H7 (cell line): ENCODE measurements at regions not wholly inside any gene's neighbourhood (a gene's known extent, or its start where the extent isn't known, plus 50 kb on each side); places are given as distances from the start of the nearest gene placed in this dataset.

Experiments
- DNase-seq: peaks from one replicate; pipeline ENCODE4 v3.0.0; 2012
- H3K27me3 ChIP-seq: 2 replicates; pipeline ENCODE4 v1.6.0; 2011; ENCODE audit warnings: mild to moderate bottlenecking, low read length; ENCODE audit not compliant: control insufficient read depth, insufficient read depth
- H3K36me3 ChIP-seq: replicated peaks from 2 replicates; pipeline ENCODE4 v1.5.1; 2011; ENCODE audit warnings: low read length; ENCODE audit not compliant: control insufficient read depth, insufficient read depth
- H3K4me3 ChIP-seq: 2 replicates; pipeline ENCODE4 v1.5.1; 2011; ENCODE audit warnings: low read depth, mild to moderate bottlenecking, control low read depth, low read length, moderate library complexity; ENCODE audit not compliant: insufficient read depth

GRCh38 chr9:107218829-107219485 is 64.1 kb upstream of the RAD23B start:
- Histone ChIP-seq H3K36me3 (no peaks in the 10 kb centered on the region), H3K4me3 (no peak overlapping the region), H3K27me3 (no peaks in the 10 kb centered on the region)
- no peak for DNase-seq

- no peak for DNase-seq
- Histone ChIP-seq H3K4me3 (no peak overlapping the region), H3K27me3 (no peaks in the 10 kb centered on the region), H3K36me3 (no peaks in the 10 kb centered on the region)
Observed at GRCh38 chr9:107219486-107220077, 63.5 kb upstream of the RAD23B start.

DNA sequence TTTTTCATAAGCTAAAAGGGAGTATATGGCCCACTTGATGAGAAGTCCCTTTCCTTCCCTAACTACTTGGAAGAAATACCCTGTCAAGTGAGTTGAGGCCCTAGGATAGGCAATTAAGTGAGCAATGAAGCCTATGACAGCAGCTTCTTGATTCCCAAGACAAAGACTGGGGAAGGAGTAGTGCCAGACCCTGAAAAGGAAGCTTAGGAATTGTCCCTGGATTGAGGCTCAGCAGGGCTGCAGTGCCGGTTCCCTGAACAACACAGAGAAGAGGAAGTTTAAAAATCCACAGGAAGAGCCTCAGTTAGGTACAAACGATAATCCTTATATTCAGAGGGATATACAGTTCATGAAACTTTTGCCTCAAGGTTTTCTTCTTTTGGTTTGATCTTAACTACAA is 61.8 kb upstream of the RAD23B start:
- no peaks in the 10 kb centered on the region for H3K27me3 ChIP-seq
- no peaks in the 10 kb centered on the region for H3K36me3 ChIP-seq
- DNase-seq = no peak
- no peak overlapping the region for H3K4me3 ChIP-seq

DNA sequence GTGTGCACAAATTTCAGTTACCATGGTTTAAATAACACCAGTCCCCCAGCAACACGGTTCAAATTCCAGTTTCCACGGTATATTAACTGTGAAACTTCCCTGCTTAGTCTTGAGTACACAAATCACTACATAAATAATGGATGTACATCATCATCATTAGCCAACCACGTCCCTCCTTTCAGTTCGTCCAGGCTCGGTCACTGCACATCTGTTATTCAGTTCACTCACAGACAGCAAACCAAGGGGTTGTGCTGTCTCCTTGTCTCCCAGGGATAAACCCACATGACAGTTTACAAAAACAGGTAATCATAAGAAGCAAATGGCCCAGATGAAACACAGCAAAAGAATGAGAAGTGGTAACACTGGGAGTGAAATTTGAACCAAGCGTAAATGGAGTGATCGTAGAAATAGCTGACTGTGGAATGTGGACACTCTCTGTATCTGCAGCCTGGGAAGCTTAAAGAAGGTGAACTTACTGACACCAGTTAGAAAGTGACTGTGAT is 61.0 kb upstream of the RAD23B start:
- Histone ChIP-seq H3K27me3 (no peaks in the 10 kb centered on the region), H3K4me3 (no peak overlapping the region), H3K36me3 (no peaks in the 10 kb centered on the region)
- DNase-seq = no peak

DNA sequence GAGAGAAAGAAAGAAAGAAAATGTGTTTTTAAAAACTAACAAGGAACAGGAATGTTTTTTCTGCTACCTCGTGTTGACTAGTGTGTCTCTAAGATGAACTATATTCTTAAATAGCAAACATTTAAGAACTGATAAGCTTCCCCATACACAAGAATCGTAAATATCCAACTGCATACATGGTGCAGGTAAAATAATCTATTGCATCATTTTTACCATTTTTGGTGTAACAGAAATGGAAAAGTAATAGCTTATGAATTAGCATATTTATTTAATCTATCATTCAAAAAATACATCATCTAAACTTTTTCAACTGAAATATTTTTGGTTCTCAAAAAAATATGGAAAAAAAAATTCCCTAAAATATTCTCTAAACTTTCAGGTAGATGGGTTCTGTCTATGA is 59.7 kb upstream of the RAD23B start:
- no peak for DNase-seq

GRCh38 chr9:107224252-107224651 is 58.8 kb upstream of the RAD23B start:
- H3K27me3 ChIP-seq = no peaks in the 10 kb centered on the region
- no peaks in the 10 kb centered on the region for H3K36me3 ChIP-seq
- no peak overlapping the region for H3K4me3 ChIP-seq
- DNase-seq = no peak

More for the DNA sequence above, 59.7 kb upstream of the RAD23B start:
- Histone ChIP-seq H3K27me3 (no peaks in the 10 kb centered on the region), H3K36me3 (no peaks in the 10 kb centered on the region), H3K4me3 (no peak overlapping the region)

DNA sequence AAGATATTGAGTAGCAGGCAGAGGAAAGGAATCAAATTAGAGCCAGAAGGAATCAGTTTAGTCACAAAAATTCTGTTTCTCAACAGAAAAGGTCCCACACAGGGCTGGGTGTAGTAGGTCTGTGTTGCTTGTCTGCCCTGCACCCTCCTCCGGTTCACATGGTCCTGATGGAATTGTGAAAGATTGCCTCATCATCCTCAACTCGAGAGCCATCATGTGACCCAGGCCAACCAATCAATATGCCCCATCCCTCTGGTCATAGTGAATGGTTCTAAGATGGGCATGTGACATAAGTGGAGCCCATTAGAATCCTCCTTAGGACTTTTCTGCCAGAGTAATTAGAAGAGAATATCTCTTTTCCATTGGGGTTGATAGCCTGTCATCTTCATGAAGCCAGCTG is 56.7 kb upstream of the RAD23B start:
- H3K27me3 ChIP-seq = no peaks in the 10 kb centered on the region
- no peaks in the 10 kb centered on the region for H3K36me3 ChIP-seq
- no peak for DNase-seq
- no peak overlapping the region for H3K4me3 ChIP-seq

- H3K4me3 ChIP-seq = no peak overlapping the region
- no peak for DNase-seq
- no peaks in the 10 kb centered on the region for H3K36me3 ChIP-seq
- no peaks in the 10 kb centered on the region for H3K27me3 ChIP-seq
Observed at GRCh38 chr9:107227774-107228173, 55.3 kb upstream of the RAD23B start.

DNA sequence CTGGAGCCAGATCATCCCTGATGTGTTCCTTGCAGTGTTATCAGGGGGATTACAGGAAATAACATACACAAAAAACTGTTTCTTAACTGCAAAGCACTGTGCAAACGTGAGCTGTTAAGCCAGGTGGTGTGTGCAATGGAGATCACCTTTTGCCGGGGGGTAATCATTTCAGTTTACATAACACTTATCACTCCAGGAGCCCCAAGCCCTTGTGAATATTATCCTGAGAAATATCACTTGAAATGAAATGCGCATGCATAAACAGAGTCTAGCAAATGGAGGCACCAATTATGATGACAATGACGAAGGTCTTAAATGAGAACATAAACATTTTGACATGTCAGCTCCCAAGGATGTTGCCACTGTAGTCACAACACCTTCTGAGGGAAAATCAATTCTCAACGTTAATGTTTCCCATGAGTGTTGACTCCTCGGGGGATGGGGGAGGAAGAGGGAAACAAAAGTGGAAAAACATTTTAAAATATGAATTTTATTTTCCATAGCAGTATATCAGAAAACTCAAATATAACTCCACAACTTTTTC is 54.5 kb upstream of the RAD23B start:
- H3K4me3 ChIP-seq = no peak overlapping the region
- DNase-seq = no peak
- H3K36me3 ChIP-seq = no peaks in the 10 kb centered on the region
- no peaks in the 10 kb centered on the region for H3K27me3 ChIP-seq

DNA sequence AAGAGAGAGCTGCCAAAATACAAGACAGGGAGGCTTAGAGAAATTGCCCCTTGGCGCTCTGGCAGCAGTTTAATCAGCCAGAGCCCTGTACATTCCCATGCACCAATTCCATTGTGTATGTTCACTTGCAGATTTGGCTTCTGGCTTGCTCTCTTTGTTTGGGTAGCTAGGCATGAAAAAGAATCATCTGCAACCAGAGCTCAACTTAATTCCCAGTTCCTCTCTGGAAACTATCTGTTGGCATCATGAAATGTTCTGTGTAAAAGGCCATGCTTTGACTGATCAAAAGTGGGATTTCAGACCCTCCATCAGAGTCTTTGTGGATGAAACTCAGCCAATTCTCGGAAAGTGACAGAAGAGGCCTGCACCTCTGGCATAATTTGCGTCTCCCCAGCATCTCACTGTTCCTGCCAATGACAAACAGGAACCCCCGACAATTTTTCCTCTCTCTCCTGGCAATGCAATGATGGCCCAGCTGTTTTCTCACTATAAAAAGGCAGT is 53.8 kb upstream of the RAD23B start:
- no peak for DNase-seq
- Histone ChIP-seq H3K36me3 (no peaks in the 10 kb centered on the region), H3K27me3 (no peaks in the 10 kb centered on the region), H3K4me3 (no peak overlapping the region)
